NCI-H1694 treated with DMSO at 0.1 percent for 48 hours (cell line): ENCODE measurements at regions not wholly inside any gene's neighbourhood (a gene's known extent, or its start where the extent isn't known, plus 50 kb on each side); places are given as distances from the start of the nearest gene placed in this dataset.
A peak's percentile ranks its signal among the peaks of the same experiment; 100 is the strongest.

Source experiments
- DNase-seq: peaks from one replicate; lab custom pipeline; 2025; lab: John Stamatoyannopoulos, UW

GRCh38 chr5:112660359-112660758 lies 77.3 kb upstream of the APC start:
- DNase-seq, result no peak

GRCh38 chr5:112663146-112663545 lies 74.5 kb upstream of the APC start:
- DNase-seq, result no peak

GRCh38 chr5:112668016-112668415 lies 69.7 kb upstream of the APC start:
- no peak for DNase-seq

GRCh38 chr5:112668911-112669310 lies 68.8 kb upstream of the APC start:
- DNase-seq, result no peak

- no peak for DNase-seq
Measured at GRCh38 chr5:112669328-112669963, 68.2 kb upstream of the APC start.

DNA sequence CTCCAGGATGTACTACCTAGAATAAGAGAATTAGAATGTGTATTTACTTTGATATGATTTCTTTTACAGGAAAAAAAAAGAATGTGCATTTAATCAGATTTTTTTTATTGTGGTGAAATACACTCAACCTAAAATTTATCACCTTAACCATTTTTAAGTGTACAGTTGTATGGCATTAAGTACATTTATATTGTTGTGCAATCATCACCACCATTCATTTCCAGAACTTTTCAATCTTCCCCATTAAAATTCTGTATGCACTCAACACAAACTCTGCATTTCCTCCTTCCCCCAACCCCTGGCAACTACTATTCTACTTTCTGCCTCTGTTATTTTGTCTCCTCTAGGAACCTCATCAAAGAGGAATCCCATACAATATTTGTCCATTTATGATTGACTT lies 66.0 kb upstream of the APC start:
- DNase-seq, result no peak

GRCh38 chr5:112681481-112681908 lies 56.2 kb upstream of the APC start:
- peak; percentile 66 for DNase-seq

DNA sequence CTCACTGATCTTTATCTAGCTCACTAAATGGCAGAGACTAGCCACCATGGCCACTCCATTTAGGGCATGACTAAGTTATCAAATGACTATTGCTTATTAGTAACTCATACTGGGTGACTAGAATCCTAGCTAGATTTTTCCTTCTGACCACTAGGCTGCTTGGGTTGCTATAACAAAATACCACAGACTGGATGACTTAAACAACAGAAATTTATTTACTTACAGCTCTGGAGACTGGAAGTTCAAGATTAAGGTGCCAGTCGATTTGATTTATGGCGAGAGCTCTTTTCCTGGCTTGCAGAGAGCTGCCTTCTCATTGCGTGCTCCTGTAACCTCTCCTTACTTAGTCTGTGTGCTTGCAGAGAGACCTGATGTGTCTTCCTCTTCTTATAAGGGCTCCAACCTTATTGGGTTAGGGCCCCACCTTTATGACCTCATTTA lies 55.0 kb upstream of the APC start:
- DNase-seq, result no peak

DNA sequence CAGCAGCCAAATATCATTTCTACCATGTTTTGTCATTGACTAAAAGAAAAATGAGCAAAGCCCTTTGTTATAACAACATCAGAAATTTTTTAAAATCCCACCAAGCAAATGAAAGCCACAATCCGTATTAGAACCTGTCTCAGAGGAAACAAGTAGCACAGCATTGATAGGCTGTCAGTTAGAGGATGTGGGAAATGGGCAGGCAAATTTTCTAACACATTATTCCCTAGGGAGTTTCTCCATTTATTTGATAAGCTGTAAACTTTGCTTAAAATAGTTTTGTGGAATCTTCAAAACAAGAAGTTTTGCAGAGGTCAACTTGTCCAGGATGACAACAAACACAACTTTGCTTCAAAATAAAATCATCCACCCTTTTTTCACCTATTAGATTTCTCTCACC lies 53.6 kb upstream of the APC start:
- no peak for DNase-seq

DNA sequence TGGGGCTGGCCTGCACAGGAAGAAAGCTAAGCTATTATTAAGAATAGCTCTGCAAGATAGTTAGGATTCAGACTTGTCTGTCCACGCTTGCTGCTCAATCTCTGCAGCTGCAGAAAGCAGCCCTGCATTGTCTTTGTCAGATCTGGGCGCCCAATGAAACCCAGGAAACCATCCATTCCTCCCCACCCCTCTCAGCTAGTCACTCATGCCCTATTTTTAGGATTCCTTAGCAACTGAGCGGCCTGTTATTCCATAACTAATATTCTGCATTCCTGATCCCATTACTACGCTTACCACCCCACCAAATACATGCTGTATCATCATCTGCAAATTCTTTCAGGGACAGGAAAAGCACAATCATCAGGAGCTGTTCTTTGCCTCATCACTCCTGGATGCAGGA lies 52.9 kb upstream of the APC start:
- no peak for DNase-seq

GRCh38 chr5:112685386-112685785 lies 52.3 kb upstream of the APC start:
- DNase-seq, result no peak

DNA sequence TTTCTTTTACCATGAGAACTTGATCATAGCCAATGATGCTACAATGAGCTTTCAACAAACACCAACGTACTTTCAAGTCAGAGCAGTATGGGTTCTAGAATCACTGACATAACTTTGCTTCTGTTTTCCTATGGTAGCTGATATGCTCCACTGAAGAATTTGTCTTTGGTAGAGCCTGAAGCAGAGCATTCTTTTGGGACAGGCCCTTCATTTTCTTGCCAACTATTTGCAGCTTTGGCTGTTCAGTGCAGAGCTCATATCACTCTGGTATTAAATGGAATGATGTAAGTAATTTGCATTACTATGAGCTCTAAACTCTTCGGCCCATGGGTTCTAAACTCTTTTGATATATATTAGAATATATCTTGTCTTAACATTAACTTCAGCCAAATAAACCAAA lies 51.8 kb upstream of the APC start:
- no peak for DNase-seq

DNA sequence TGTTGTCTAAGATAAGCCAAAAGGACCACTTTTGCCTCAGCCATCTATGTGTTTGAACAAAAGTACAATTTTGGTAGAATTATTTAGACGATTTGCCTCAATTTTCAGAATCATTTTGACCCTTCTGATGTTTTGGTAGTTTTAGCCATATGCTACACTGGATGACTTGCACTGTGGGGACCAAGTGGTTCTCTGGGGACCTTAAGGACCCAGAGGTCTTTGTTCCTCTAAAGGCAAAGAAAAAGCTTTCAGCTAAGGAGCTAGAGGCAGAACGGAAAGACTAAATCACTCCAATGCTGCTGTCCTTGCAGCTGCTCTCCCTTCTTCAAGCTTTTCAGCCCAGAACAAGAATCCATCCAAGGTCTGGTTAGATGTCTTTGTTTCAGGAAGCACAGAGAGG lies 51.0 kb upstream of the APC start:
- no peak for DNase-seq

DNA sequence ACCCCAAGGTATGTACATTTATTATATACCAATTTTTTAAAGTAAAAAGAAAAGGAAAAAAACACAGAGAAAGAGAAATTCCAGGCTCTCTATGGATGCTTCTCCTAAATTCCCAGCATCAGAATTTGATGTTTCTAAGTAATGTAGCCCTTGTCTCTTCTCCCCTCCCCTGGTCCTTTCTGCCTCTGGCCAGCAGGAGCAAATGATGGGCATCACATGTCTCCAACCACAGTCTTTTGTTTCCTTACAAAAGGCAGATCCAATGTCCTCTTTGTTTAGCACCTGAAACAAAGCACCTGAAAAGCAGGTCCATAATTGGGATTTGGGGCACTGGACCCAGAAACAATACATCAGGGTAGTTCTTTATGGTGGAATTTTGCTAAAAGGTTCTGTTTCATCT lies 50.4 kb upstream of the APC start:
- no peak for DNase-seq
